T47D (cell line): ENCODE measurements at regions not wholly inside any gene's neighbourhood (a gene's known extent, or its start where the extent isn't known, plus 50 kb on each side); places are given as distances from the start of the nearest gene placed in this dataset.

ENCODE experiments used
- DNase-seq, 2 experiments: peaks; one replicate each; pipeline versions ENCODE4 v3.0.0 to v3.0.0-alpha.2; 2011 to 2012; ENCODE audit warnings: low read depth in 1 of 2, low spot score in 1 of 2
- JUND ChIP-seq: IDR thresholded peaks from 2 replicates; pipeline ENCODE4 v1.6.1; 2012; ENCODE audit warnings: low read depth
- in situ Hi-C: cut with HindIII; loops from 2 replicates; pipeline ENCODE4 v1.10.0; 2016; ENCODE audit warnings: low sequenced_read_pairs, low pct_unique_long_range_greater_than_20kb

GRCh38 chr9:3004572-3004971 lies 160.7 kb upstream of the PUM3 start:
- in situ Hi-C loops, result no loop called here
- no peak for DNase-seq
- TF ChIP-seq JUND, result no peak

- no peak for DNase-seq
- no peak for TF ChIP-seq JUND
- in situ Hi-C loops, result no loop called here
These were observed 157.4 kb upstream of the PUM3 start for GRCh38 chr9:3001311-3001710.

- in situ Hi-C loops, result no loop called here
- DNase-seq, result no peak
- no peak for TF ChIP-seq JUND
These were observed 148.5 kb upstream of the PUM3 start for GRCh38 chr9:2992427-2992826.

DNA sequence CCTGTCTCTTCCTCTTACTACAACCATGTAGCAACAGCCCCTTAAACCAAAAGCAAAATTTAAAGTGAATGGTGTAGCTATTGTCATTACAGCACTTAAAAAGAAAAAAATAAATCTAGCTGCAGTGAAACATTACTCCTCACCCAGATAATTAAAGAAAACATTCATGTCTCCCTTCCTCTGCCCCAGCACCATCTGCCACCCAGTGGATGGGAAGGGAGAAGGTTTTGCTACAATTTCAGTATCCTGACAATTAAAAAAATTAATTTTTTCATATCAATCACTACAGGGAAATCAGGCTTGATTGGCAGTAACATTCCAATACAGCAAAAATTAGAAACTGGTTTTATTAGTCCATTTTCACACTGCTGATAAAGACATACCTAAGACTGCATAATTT lies 147.4 kb upstream of the PUM3 start:
- no peak for TF ChIP-seq JUND
- peak in 1 of 2 experiments; percentile 5 for DNase-seq
- in situ Hi-C loops, result no loop called here

GRCh38 chr9:2987679-2988078 lies 143.8 kb upstream of the PUM3 start:
- no peak for DNase-seq
- in situ Hi-C loops, result no loop called here
- no peak for TF ChIP-seq JUND

GRCh38 chr9:2985343-2985742 lies 141.4 kb upstream of the PUM3 start:
- no peak for DNase-seq
- TF ChIP-seq JUND, result no peak
- in situ Hi-C loops, result no loop called here

GRCh38 chr9:2984491-2984890 lies 140.6 kb upstream of the PUM3 start:
- no peak for DNase-seq
- in situ Hi-C loops, result no loop called here

DNA sequence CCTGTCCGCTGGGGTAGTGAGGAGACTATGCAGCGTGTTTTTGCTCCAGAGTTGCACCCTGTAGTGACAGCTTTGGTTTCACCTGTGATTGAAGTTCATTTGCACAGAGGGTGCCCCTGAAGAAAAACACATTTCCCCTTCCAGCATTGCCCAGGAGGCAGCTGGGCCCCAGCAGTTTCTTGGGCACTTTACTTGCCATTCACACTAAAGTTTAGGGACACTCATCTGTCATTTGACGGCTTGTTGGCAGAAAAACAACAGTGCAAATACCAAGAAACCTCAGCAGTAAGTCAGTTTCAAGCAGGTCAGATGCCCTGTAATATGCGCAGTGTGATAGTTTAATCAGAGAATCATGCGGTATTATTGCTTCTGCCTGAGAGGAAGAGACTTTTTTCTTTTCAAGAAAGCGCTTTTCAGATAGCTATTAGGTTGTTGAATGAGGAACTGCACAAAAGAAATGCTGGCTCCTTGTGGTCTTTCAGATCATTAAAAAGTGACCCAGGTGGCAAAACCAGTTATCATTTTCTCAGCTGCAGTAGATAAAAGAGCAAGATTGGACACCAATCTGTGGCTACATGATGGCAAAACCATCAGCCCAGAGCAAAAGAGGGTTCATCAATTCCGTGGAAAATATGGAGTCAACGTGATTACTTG lies 136.2 kb upstream of the PUM3 start:
- no peak for TF ChIP-seq JUND
- in situ Hi-C loops, result no loop called here
- no peak for DNase-seq

More at GRCh38 chr9:2984491-2984890, 140.6 kb upstream of the PUM3 start:
- no peak for TF ChIP-seq JUND

GRCh38 chr9:2972475-2972874 lies 128.6 kb upstream of the PUM3 start:
- no peak for DNase-seq
- no peak for TF ChIP-seq JUND
- in situ Hi-C loops, result no loop called here

- no peak for DNase-seq
- no peak for TF ChIP-seq JUND
These were observed 127.0 kb upstream of the PUM3 start for GRCh38 chr9:2970864-2971263.

DNA sequence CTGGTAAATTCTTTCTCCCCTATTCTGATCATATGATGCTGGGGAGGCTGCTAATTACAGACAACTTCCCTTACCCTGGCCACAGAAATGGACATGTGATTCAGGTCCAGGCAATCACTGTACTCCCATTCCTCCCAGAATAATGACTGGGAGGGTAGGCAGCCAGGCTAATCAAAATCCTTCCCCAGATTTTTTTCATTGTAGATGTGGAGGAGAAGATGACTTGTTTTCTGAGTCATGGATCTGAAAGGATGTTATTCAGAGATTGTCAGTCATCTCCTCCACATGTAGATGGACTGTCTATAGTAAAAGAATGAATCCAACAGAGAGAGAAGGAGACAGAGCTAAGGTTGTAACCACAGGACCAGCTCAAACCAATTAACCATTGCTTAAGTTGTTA lies 123.9 kb upstream of the PUM3 start:
- in situ Hi-C loops, result no loop called here
- no peak for DNase-seq
- TF ChIP-seq JUND, result no peak

More at GRCh38 chr9:2970864-2971263, 127.0 kb upstream of the PUM3 start:
- in situ Hi-C loops, result no loop called here

DNA sequence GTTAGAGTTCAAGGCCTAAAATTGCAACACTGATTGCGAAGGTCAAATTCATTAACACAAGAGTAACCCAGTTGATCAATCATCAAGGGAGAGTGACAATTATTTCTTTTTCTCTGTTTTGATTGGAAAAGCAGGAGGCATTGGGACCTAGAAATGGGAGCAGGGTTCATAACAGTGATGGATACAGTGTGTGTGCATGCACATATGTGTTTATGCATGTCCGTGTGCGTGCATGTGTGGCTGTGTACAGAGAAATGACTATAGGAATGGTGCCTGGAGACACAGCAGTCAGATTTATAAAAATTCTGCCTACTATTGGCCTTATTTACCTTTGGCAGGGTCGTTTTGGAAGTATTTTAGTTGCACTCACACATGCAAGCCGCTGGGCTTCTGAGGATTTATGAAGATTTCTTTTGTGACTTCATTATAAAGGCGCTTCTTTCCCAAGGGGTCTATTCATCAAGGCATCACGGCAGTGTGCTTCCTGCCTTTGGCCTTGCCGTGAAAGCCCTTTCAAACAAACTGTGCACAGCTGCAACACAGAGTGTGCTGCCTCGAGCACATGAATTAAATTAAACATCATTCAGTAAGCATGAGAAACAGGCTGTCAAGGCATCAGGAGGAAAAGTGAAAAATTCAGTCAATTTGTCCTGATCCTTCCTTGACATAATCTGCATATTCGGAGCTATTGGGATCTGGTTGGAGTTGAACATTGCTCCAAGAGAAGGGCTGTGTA lies 122.8 kb upstream of the PUM3 start:
- no peak for DNase-seq
- in situ Hi-C loops, result no loop called here
- TF ChIP-seq JUND, result no peak

GRCh38 chr9:2964470-2964869 lies 120.6 kb upstream of the PUM3 start:
- no peak for TF ChIP-seq JUND
- DNase-seq, result no peak
- in situ Hi-C loops, result no loop called here
